NCI-H526 (cell line): ENCODE measurements at regions not wholly inside any gene's neighbourhood (a gene's known extent, or its start where the extent isn't known, plus 50 kb on each side); places are given as distances from the start of the nearest gene placed in this dataset.
"Not testable (repeated sequence)": the region's sequence is repeated elsewhere in the genome, so short reads cannot be mapped to it uniquely, and the experiment has no call there.

ENCODE experiments used
- DNase-seq, 2 experiments: peaks; one replicate each; lab custom pipeline; 2025; lab: John Stamatoyannopoulos, UW

DNA sequence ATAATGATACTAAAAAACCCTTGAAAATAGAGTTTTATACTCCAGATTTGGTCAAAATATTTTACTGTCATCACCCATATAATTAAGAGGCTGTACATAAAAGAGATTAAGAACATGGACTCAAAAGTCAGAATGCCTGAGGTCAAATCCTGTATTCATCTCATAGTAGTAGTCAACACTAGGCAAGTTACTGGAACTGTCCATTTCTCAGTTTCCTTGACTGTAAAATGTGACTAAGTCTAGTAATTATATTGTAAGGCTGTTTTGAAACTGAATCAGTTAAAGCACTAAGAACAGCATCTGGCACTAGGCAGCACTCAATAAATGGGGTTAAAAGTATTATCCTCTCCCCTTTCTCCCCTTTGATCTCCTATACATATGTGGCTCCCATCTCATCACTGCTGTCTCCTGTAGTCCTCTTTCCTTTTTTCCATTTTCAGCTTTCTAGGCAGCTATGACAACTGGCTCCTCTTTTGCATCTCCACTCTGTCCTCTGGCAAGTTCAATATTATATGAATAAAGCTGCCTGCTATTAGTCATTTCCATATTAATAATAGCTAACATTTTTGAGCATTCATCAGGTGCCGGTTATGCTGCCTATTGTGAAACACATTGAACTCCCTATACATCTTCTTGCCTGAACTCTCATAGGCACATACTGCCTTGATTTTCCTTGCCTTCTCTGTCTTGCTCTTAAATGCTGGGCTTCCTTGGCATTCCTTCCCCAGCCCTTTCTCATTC lies 185.8 kb upstream of the NREP start:
- DNase-seq = no peak

GRCh38 chr5:111942201-111942600 lies 185.2 kb upstream of the NREP start:
- no peak for DNase-seq

DNA sequence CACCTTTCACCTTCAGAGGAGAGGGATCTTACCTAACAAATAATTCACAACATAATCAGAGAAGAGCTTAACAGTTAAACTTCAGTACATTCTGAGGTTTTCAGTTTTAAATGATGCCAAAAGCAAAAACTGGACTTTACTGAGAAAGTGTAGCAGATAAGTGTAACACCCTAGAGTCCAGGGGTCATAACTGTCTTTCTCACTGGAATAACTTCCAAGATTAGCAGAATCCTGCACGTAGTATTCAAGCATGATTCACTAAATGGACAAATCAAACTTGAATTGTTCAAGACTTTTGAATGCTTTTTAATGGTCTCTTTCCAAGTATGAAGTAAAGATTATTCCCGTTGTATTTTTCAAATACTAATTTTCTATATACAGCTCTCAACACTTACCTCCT lies 180.1 kb upstream of the NREP start:
- no peak for DNase-seq

DNA sequence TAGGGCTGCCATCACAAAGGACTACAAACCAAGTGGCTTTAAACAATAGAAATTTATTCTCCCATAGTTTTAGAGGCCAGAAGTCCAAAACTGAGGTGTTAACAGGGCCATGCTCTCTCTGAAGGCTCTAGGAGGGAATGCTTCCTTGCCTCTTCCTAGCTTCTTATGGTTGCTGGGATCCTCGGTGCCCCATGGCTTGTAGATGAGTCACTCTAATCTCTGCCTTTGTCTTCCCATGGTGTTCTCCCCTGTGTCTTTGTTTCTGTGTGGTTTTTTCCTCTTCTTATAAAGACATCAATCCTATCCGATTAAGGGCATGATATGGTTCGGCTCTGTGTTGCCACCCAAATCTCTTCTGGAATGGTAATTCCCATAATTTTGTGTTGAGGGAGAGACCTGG lies 178.8 kb upstream of the NREP start:
- no peak for DNase-seq

- no peak for DNase-seq
Measured at GRCh38 chr5:111935009-111935408, 178.0 kb upstream of the NREP start.

DNA sequence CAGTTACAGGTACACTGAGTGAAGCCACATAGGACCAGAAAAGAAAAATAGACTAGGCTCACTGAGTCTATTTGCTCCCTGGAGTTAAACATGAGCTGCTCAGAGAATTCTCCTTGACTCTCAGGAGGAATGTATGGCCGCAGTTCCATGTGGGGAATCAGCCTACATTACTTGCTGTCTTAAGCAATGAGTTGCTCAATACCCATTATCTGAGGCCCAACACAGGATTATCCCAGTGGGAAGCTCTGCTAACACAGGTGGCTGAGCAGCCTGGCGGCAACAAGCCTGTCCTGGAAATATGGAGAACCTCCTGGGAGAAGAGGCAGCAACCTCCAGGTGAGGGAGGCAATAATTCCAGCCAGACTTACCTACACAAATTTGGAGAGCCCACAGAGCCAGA lies 177.5 kb upstream of the NREP start:
- no peak for DNase-seq

- DNase-seq = no peak
Measured at GRCh38 chr5:111933086-111933485, 176.1 kb upstream of the NREP start.

- DNase-seq = no peak
Measured at GRCh38 chr5:111932628-111933027, 175.6 kb upstream of the NREP start.

DNA sequence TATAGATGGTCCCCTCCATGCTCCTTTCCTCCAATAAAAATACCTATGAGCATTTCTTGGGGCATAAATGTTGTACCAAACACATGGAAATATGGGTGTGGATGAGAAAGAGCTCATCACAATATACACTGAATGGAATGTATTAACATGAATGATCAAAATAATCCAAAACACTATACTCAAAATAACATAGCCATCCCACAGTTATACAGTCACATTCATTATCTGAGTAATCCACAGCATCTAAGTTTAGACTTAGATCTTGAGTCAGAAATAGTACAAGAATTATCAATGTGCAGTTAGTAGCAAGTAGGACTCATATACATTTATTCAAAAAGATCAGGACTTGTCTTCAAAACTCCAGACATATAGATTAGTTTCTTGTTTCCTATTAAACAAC lies 175.2 kb upstream of the NREP start:
- DNase-seq = no peak

- no peak for DNase-seq
Measured at GRCh38 chr5:111931655-111932054, 174.7 kb upstream of the NREP start.

- DNase-seq = no peak
Measured at GRCh38 chr5:111930905-111931461, 174.0 kb upstream of the NREP start.

- no peak for DNase-seq
Measured at GRCh38 chr5:111930449-111930848, 173.5 kb upstream of the NREP start.

GRCh38 chr5:111929867-111930266 lies 172.9 kb upstream of the NREP start:
- DNase-seq = no peak

GRCh38 chr5:111929261-111929660 lies 172.3 kb upstream of the NREP start:
- no peak for DNase-seq

DNA sequence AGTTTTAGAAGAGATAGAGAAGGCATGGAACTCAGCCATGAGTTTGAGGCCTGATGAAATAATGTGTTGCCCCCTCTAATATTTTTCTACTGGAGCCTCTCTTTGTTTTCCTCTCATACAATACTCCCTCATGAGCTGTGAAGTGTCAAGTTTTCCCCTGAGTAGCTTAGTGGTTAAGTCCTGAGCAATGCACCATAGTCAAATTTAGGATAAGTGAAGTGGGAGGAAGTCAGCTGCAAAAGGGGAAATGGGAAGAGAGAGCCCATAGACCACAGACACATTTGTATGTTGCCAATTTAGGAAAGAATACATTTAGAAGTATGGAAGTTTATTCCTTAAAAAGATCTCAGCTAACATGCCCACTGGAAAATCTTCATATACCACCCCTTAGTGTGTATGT lies 171.5 kb upstream of the NREP start:
- no peak for DNase-seq

DNA sequence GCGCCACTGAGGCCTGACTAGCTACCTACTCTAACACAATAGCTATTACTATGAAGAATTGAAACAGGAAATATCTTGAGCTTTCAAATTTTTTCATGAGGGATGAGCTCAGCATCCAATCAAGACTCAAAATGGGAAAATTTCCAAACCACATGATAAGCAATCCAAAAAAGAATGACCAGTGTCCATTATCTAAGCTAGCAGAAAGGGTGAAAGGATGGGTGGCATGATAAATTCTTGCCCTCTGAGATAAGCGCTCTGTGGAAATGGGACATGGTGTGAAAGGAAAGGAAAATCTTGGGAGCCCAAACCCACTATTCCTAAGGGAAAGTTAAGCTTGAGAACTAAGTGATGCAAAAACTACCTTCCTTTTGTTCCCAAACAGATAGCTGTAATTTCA lies 170.2 kb upstream of the NREP start:
- DNase-seq = no peak

DNA sequence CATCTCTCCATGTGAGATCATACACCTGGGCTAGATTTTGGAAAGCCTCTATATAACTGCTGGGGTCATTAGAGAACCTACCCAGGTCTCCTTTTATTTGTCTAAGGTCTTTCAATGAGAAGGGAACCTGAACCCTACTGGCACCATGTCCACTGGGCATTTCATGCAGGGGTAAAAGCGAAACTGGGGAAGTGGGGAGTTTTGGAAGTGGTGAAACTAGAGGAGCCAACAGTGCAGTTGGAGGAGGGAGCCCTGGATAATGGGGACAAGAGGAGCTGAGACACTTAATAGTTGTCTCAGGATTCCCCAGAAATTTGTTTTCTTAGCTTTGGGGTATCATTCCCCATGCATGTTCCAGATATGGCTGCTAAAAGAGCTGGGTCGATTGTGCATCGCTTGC lies 169.0 kb upstream of the NREP start:
- no peak for DNase-seq

DNA sequence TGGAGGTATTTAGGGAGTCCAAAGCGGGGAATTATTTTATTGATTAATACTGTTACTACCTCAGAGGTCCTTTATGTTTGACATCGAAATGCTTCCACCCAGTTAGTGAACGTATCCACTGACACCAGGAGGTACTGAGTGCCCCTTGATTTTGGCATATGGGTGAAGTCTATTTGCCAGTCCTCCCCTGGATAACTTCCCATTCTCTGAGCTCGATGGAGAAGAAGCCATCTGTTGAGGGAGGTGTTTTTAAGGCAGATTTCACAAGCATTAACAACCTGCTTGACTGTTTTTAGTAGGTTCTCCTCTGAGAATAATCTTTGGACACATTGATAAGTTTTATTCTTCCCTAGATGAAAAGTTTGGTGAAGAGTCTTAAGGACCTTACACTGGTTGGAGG lies 165.3 kb upstream of the NREP start:
- DNase-seq = no peak

- DNase-seq = not testable (repeated sequence)
Measured at GRCh38 chr5:111921691-111922090, 164.7 kb upstream of the NREP start.

GRCh38 chr5:111914966-111915636 lies 158.1 kb upstream of the NREP start:
- no peak for DNase-seq

- no peak for DNase-seq
Measured at GRCh38 chr5:111902436-111902835, 145.4 kb upstream of the NREP start.

DNA sequence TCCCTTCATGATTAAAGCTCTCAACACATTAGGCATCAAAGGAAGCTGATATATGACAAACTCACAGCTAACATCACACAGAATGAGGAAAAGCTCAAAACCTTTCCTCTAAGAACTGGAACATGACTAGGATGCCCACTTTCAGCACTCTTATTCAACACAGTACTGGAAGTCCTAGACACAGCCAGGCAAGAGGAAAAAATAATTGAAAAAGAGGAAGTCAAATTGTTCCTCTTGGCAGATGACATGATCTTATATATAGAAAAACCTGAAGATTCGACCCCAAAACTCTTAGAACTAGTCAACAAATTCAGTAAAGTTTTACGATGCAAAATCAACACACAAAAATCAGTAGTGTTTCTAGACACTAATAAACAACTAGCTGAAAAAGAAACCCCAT lies 144.3 kb upstream of the NREP start:
- no peak for DNase-seq

GRCh38 chr5:111892949-111893348 lies 136.0 kb upstream of the NREP start:
- no peak for DNase-seq

- no peak for DNase-seq
Measured at GRCh38 chr5:111887706-111888105, 130.7 kb upstream of the NREP start.
